Sigmoid colon (tissue), 4 donors: ENCODE measurements at regions not wholly inside any gene's neighbourhood (a gene's known extent, or its start where the extent isn't known, plus 50 kb on each side); places are given as distances from the start of the nearest gene placed in this dataset.

Experiments used
- EP300 ChIP-seq, 4 donors: sonication (generic); formaldehyde crosslinking; IDR thresholded peaks; one replicate each; pipeline ENCODE4 v1.6.1; 2017; ENCODE audit warnings: antibody characterized with exemption in 4 of 4
- POLR2A ChIP-seq, 2 donors: fragments of 450-650 bp; IDR thresholded peaks; one replicate each; pipeline ENCODE4 v1.6.1; 2016; ENCODE audit warnings: antibody characterized with exemption in 2 of 2, mild to moderate bottlenecking in 2 of 2, moderate library complexity in 2 of 2
- POLR2AphosphoS5 ChIP-seq, 4 donors: sonication (generic); formaldehyde crosslinking; IDR thresholded peaks; one replicate each; pipeline ENCODE4 v1.6.1; 2017; ENCODE audit warnings: antibody characterized with exemption in 4 of 4
- TF ChIP-seq, protein P1 (sequence below), 4 experiments: fragments of 450-650 bp in 3 of 4; fragments of 200-600 bp in 1 of 4; IDR thresholded peaks; one replicate each; pipeline ENCODE4 v1.5.1; 2016 to 2019; ENCODE audit warnings: antibody characterized with exemption in 4 of 4, mild to moderate bottlenecking in 3 of 4, moderate library complexity in 2 of 4

DNA sequence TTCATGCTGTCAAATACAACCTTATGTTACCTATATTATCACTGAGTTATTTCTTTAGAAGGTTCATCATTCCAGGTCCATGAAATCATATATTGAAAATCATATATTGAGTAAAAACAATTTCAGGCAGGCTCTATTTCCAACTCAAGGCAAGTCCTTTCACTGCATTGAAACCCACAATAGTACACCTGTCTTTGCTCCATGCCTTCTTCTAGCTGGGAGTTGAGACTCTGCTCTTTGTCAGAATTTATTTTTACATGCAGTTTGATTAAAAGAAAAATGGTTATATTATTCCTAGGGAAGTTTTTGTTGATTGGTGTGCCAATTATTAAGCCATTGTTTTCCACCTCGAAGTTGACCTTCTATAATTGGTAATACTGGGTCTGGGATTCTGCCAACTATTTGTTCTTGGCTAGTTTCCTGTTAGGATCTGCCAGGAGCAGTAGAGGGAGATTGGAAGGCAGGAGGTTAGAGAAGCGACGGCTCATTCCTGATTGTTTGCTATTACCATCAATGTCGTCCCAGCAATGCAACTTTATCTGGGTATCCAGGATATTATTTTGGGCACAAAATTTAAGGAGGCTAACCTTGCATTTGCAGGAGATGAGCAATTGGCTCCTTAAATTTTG lies 79.5 kb upstream of the MIS18BP1 start:
- TF ChIP-seq, protein P1, sequence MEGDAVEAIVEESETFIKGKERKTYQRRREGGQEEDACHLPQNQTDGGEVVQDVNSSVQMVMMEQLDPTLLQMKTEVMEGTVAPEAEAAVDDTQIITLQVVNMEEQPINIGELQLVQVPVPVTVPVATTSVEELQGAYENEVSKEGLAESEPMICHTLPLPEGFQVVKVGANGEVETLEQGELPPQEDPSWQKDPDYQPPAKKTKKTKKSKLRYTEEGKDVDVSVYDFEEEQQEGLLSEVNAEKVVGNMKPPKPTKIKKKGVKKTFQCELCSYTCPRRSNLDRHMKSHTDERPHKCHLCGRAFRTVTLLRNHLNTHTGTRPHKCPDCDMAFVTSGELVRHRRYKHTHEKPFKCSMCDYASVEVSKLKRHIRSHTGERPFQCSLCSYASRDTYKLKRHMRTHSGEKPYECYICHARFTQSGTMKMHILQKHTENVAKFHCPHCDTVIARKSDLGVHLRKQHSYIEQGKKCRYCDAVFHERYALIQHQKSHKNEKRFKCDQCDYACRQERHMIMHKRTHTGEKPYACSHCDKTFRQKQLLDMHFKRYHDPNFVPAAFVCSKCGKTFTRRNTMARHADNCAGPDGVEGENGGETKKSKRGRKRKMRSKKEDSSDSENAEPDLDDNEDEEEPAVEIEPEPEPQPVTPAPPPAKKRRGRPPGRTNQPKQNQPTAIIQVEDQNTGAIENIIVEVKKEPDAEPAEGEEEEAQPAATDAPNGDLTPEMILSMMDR (IDR thresholded peaks at IDR 0.05), result no peak
- no peak for TF ChIP-seq POLR2A (IDR thresholded peaks at IDR 0.05)
- TF ChIP-seq EP300 (IDR thresholded peaks at IDR 0.05), result no peak
- no peak for TF ChIP-seq POLR2AphosphoS5 (IDR thresholded peaks at IDR 0.05)
